ENCODE measurements at regions not wholly inside any gene's neighbourhood (a gene's known extent, or its start where the extent isn't known, plus 50 kb on each side); places are given as distances from the start of the nearest gene placed in this dataset.

DNA sequence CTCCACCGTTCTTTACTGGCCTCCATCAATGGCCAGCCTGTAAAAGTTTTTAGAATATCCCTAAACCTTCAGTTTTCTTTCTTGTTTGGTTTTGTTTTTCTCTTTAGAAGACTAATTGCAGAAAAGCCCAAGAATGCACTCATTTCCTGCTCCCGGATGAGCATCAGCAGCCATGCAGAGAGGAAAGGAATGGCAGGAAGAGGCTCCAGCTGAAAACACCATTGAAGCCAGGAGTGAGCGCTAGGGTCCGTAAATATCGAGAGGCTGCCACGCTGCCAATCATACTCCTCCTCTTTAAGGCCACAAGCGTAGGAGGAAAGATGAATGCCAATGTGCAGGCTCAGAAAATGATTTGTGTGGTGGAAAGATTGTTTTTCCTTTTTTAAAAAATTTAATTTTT is 57.4 kb upstream of the UBE2L5 start:
- ChIA-PET CTCF (no interaction called here), POLR2A (no interaction called here)
- H3K4me1 Mint-ChIP-seq (ENCODE audit: low read depth, unreplicated experiment), result no peaks in the 10 kb centered on the region
- no peaks in the 10 kb centered on the region for H3K9me3 Mint-ChIP-seq (ENCODE audit: unreplicated experiment)
- DNase-seq, result no peak
- no peaks in the 10 kb centered on the region for H3K27me3 ChIP-seq (replicated peaks; ENCODE audit: control insufficient read depth, insufficient read depth, low read length)
- BruUV-seq (replicated peaks), result no TSS peak
- H3K27ac Mint-ChIP-seq (ENCODE audit: unreplicated experiment), result peak overlapping the region; percentile 47
- no peak for TF ChIP-seq CTCF (IDR thresholded peaks at IDR 0.05; ENCODE audit: insufficient read depth in 1 of 2, low read depth in 1 of 2, low read length in 1 of 2, severe bottlenecking in 1 of 2, unreplicated experiment in 1 of 2)
- no peak overlapping the region for H3K4me3 Mint-ChIP-seq (ENCODE audit: unreplicated experiment)
- H3K9me3 ChIP-seq, result no peaks in the 10 kb centered on the region
- H3K4me3 ChIP-seq (ENCODE audit: low read depth, low read length), result no peak overlapping the region
- no peaks in the 10 kb centered on the region for H3K36me3 Mint-ChIP-seq (ENCODE audit: insufficient read depth, unreplicated experiment)
- peaks cover 12% of the 10 kb centered on the region for H3K4me1 ChIP-seq
- no peaks in the 10 kb centered on the region for H3K36me3 ChIP-seq (ENCODE audit: control insufficient read depth, insufficient read depth, low read length)
- intact Hi-C loops (cut with micrococcal nuclease; ENCODE audit: unreplicated experiment), result no loop called here
- H3K27me3 Mint-ChIP-seq (ENCODE audit: insufficient read depth, unreplicated experiment), result no peaks in the 10 kb centered on the region

GRCh38 chr13:30366088-30366487 is 56.2 kb upstream of the UBE2L5 start:
- Mint-ChIP-seq H3K9me3 (ENCODE audit: unreplicated experiment) (no peaks in the 10 kb centered on the region), H3K4me1 (ENCODE audit: low read depth, unreplicated experiment) (no peaks in the 10 kb centered on the region), H3K4me3 (ENCODE audit: unreplicated experiment) (no peak overlapping the region), H3K27me3 (ENCODE audit: insufficient read depth, unreplicated experiment) (no peaks in the 10 kb centered on the region), H3K27ac (ENCODE audit: unreplicated experiment) (no peak overlapping the region), H3K36me3 (ENCODE audit: insufficient read depth, unreplicated experiment) (no peaks in the 10 kb centered on the region)
- CTCF ChIA-PET, result no interaction called here
- Histone ChIP-seq H3K4me3 (ENCODE audit: low read depth, low read length) (no peak overlapping the region), H3K9me3 (no peaks in the 10 kb centered on the region), H3K36me3 (ENCODE audit: control insufficient read depth, insufficient read depth, low read length) (no peaks in the 10 kb centered on the region), H3K27me3 (replicated peaks; ENCODE audit: control insufficient read depth, insufficient read depth, low read length) (no peaks in the 10 kb centered on the region), H3K4me1 (peaks cover 12% of the 10 kb centered on the region)
- no TSS peak for BruUV-seq (replicated peaks)
- intact Hi-C loops (cut with micrococcal nuclease; ENCODE audit: unreplicated experiment), result no loop called here
- DNase-seq, result no peak
- POLR2A ChIA-PET, result no interaction called here
- no peak for TF ChIP-seq CTCF (IDR thresholded peaks at IDR 0.05; ENCODE audit: insufficient read depth in 1 of 2, low read depth in 1 of 2, low read length in 1 of 2, severe bottlenecking in 1 of 2, unreplicated experiment in 1 of 2)

DNA sequence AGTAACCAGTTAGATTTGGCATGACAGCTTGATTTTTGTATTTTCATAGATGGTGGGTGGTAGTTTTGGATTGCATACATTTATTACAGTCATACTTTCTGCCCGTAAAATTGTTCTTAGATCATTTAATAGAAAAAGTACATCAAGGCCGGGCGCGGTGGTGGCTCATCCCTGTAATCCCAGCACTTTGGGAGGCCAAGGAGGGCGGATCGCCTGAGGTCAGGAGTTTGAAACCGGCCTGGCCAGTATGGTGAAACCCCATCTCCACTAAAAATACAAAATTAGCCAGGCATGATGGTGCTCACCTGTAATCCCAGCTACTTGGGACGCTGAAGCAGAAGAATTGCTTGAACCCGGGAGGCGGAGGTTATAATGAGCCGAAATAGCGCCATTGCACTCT is 55.0 kb upstream of the UBE2L5 start:
- POLR2A ChIA-PET, result no interaction called here
- Mint-ChIP-seq H3K27me3 (ENCODE audit: insufficient read depth, unreplicated experiment) (no peaks in the 10 kb centered on the region), H3K9me3 (ENCODE audit: unreplicated experiment) (no peaks in the 10 kb centered on the region), H3K27ac (ENCODE audit: unreplicated experiment) (no peak overlapping the region), H3K4me3 (ENCODE audit: unreplicated experiment) (no peak overlapping the region), H3K4me1 (ENCODE audit: low read depth, unreplicated experiment) (no peaks in the 10 kb centered on the region), H3K36me3 (ENCODE audit: insufficient read depth, unreplicated experiment) (no peaks in the 10 kb centered on the region)
- no peaks in the 10 kb centered on the region for H3K27me3 ChIP-seq (replicated peaks; ENCODE audit: control insufficient read depth, insufficient read depth, low read length)
- BruUV-seq (replicated peaks), result no TSS peak
- no peaks in the 10 kb centered on the region for H3K9me3 ChIP-seq
- TF ChIP-seq CTCF (IDR thresholded peaks at IDR 0.05; ENCODE audit: insufficient read depth in 1 of 2, low read depth in 1 of 2, low read length in 1 of 2, severe bottlenecking in 1 of 2, unreplicated experiment in 1 of 2), result no peak
- DNase-seq, result no peak
- H3K36me3 ChIP-seq (ENCODE audit: control insufficient read depth, insufficient read depth, low read length), result no peaks in the 10 kb centered on the region
- intact Hi-C loops (cut with micrococcal nuclease; ENCODE audit: unreplicated experiment), result no loop called here
- no peak overlapping the region for H3K4me3 ChIP-seq (ENCODE audit: low read depth, low read length)
- H3K4me1 ChIP-seq, result peaks cover 16% of the 10 kb centered on the region
- CTCF ChIA-PET, result no interaction called here
